HEK293T (cell line): ENCODE measurements at regions not wholly inside any gene's neighbourhood (a gene's known extent, or its start where the extent isn't known, plus 50 kb on each side); places are given as distances from the start of the nearest gene placed in this dataset.

Experiments
- FOXA1 ChIP-seq: fragments of 450-650 bp; IDR thresholded peaks from 2 replicates; pipeline ENCODE4 v1.6.1; 2016; ENCODE audit warnings: mild to moderate bottlenecking
- NFRKB ChIP-seq: fragments of 450-650 bp; IDR thresholded peaks from 2 replicates; pipeline ENCODE4 v1.6.1; 2016; ENCODE audit warnings: mild to moderate bottlenecking, moderate library complexity

DNA sequence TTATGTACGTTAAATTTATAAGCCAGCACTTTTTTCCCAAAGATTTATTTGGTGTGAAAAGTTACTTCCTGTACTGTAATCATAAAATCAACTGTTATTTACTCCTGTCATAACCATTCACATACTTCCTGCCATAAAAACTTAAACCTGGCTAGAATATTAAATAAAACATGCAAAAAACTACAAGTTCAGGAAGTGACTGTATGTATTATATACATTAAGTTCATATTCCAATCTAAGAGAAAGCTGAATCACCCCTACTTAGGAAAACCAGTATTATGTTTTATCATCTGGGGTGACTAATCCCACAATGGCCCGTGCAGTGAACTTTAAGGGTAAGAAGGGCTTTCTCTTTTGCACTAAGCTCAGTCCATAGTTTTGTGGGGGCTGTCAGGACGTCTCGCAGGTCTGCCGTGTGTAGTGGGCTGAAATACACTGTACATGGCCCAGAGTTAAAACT is 183.7 kb upstream of the KLF14 start:
- no peak for TF ChIP-seq FOXA1
- TF ChIP-seq NFRKB: no peak
